ENCODE measurements at regions not wholly inside any gene's neighbourhood (a gene's known extent, or its start where the extent isn't known, plus 50 kb on each side); places are given as distances from the start of the nearest gene placed in this dataset.

- Mint-ChIP-seq H3K36me3 (no peaks in the 10 kb centered on the region), H3K4me1 (ENCODE audit: low read depth) (no peaks in the 10 kb centered on the region), H3K27ac (no peak overlapping the region), H3K4me3 (no peak overlapping the region), H3K27me3 (peaks cover 7% of the 10 kb centered on the region), H3K9me3 (ENCODE audit: low read depth) (peaks cover 3% of the 10 kb centered on the region)
Measured at GRCh38 chr6:139917951-139918630, 543.6 kb upstream of the CITED2 start.

- Mint-ChIP-seq H3K4me3 (no peak overlapping the region), H3K27me3 (peaks cover 8% of the 10 kb centered on the region), H3K4me1 (ENCODE audit: low read depth) (no peaks in the 10 kb centered on the region), H3K9me3 (ENCODE audit: low read depth) (peaks cover 3% of the 10 kb centered on the region), H3K27ac (no peak overlapping the region), H3K36me3 (no peaks in the 10 kb centered on the region)
Measured at GRCh38 chr6:139914910-139915309, 540.5 kb upstream of the CITED2 start.

- Mint-ChIP-seq H3K27me3 (peaks cover 4% of the 10 kb centered on the region), H3K4me3 (no peak overlapping the region), H3K27ac (no peak overlapping the region), H3K9me3 (ENCODE audit: low read depth) (peaks cover 3% of the 10 kb centered on the region), H3K36me3 (no peaks in the 10 kb centered on the region), H3K4me1 (ENCODE audit: low read depth) (no peaks in the 10 kb centered on the region)
Measured at GRCh38 chr6:139912735-139913400, 538.4 kb upstream of the CITED2 start.

DNA sequence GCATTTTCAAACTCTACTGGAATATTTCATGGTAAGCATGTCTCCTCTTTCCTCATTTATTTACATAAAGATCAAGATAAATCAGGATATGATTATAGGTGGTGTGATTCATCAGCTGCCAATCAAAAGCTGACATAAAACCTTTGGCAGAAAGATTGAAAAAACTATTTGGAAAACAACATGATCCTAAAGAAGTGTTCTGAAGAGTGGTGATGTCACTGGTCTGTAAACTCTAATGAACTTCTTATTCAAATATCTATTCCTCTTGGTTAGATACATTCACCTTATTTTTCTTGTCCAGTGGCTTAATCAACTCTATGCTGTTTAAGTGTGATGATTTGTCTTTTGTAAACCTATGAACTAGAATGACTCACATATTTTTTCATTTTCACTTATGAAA lies 535.5 kb upstream of the CITED2 start:
- Mint-ChIP-seq H3K4me3 (no peak overlapping the region), H3K36me3 (no peaks in the 10 kb centered on the region), H3K4me1 (ENCODE audit: low read depth) (no peaks in the 10 kb centered on the region), H3K27me3 (peaks cover 2% of the 10 kb centered on the region), H3K9me3 (ENCODE audit: low read depth) (peaks cover 3% of the 10 kb centered on the region), H3K27ac (no peak overlapping the region)

- H3K4me3 Mint-ChIP-seq: no peak overlapping the region
- no peaks in the 10 kb centered on the region for H3K36me3 Mint-ChIP-seq
- peaks cover 1% of the 10 kb centered on the region for H3K27me3 Mint-ChIP-seq
- no peak overlapping the region for H3K27ac Mint-ChIP-seq
- no peaks in the 10 kb centered on the region for H3K4me1 Mint-ChIP-seq (ENCODE audit: low read depth)
- no peaks in the 10 kb centered on the region for H3K9me3 Mint-ChIP-seq (ENCODE audit: low read depth)
Measured at GRCh38 chr6:139905404-139906052, 531.1 kb upstream of the CITED2 start.

GRCh38 chr6:139904568-139904967 lies 530.1 kb upstream of the CITED2 start:
- H3K9me3 Mint-ChIP-seq (ENCODE audit: low read depth): no peaks in the 10 kb centered on the region
- no peak overlapping the region for H3K4me3 Mint-ChIP-seq
- H3K27me3 Mint-ChIP-seq: peaks cover 1% of the 10 kb centered on the region
- no peaks in the 10 kb centered on the region for H3K36me3 Mint-ChIP-seq
- no peaks in the 10 kb centered on the region for H3K4me1 Mint-ChIP-seq (ENCODE audit: low read depth)
- H3K27ac Mint-ChIP-seq: no peak overlapping the region

DNA sequence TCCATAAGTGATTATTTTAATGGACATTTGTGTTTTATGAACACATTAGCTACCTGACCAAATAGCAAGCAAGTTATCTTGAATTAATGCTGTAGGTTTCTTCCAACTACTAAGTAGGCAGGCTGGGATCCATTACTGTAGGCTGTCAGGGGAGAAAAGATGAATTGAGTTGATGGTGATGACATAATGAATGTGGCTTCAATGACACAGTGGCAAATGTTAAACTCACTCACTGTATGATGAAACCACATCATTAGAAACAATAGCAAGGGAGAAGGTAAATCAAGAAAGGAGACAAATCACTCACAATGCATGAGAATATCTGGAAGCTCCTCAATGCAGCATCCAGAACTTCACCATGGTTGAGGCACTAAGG lies 529.7 kb upstream of the CITED2 start:
- no peak overlapping the region for H3K27ac Mint-ChIP-seq
- H3K4me1 Mint-ChIP-seq (ENCODE audit: low read depth): no peaks in the 10 kb centered on the region
- H3K4me3 Mint-ChIP-seq: no peak overlapping the region
- peaks cover 1% of the 10 kb centered on the region for H3K27me3 Mint-ChIP-seq
- no peaks in the 10 kb centered on the region for H3K36me3 Mint-ChIP-seq
- no peaks in the 10 kb centered on the region for H3K9me3 Mint-ChIP-seq (ENCODE audit: low read depth)

DNA sequence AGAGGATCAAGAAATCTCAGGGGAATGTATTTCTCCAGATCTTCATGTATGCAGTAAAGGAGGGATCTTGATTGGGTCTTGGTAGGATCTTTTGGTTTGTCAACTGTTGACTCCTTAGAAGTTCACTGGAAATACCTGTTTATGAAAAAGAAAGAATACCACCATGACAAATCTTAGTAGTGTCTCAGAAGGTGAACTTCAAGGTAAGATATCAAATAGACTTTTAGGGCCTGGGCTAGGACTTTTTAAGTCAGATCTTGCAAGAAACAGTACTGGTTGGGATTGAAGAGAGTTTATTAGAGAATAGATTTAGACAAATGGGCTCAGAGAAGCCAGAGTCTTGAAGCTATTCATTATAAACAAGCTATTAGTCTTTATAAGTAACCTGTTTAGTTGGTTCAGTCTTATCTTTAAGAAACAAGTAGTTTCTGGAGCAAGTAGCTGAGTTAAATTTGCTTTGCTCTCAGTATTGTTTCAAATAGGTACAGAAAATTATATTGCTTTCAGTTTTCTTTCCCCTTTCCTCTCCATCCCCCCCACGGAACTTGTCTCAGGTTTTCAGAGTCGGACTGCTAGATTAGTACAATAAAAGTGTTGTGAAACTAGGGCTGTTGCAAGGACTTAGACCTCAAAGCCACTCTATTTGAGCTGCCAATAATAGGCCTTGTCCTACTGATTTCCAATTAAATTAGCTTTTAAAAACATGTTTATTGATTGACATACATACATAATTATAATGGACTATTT lies 529.1 kb upstream of the CITED2 start:
- H3K36me3 Mint-ChIP-seq: no peaks in the 10 kb centered on the region
- no peaks in the 10 kb centered on the region for H3K9me3 Mint-ChIP-seq (ENCODE audit: low read depth)
- no peaks in the 10 kb centered on the region for H3K4me1 Mint-ChIP-seq (ENCODE audit: low read depth)
- H3K4me3 Mint-ChIP-seq: no peak overlapping the region
- H3K27me3 Mint-ChIP-seq: peaks cover 1% of the 10 kb centered on the region
- no peak overlapping the region for H3K27ac Mint-ChIP-seq

GRCh38 chr6:139895205-139895793 lies 520.9 kb upstream of the CITED2 start:
- Mint-ChIP-seq H3K9me3 (ENCODE audit: low read depth) (no peaks in the 10 kb centered on the region), H3K27ac (no peak overlapping the region), H3K4me1 (ENCODE audit: low read depth) (no peaks in the 10 kb centered on the region), H3K36me3 (no peaks in the 10 kb centered on the region), H3K27me3 (peaks cover 2% of the 10 kb centered on the region), H3K4me3 (no peak overlapping the region)

DNA sequence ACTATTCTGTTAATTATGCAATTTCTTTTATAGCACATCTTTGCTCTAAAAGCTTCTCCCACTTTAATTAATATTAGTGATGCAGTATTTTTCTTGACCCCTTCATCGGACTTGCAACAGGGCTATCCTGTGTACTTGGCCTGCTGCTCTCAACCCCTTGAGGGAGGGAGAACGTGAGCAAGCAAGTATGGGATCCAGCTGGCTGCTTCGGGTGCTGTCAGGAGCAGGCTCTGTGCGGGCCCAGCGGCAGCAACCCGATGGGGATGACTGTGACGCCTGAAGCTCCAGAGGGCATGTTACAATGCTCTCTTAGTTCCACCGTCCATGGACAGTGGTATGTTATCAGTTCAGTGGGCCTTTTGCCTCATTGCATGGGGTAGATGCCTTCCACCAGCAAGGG lies 519.8 kb upstream of the CITED2 start:
- Mint-ChIP-seq H3K27me3 (peaks cover 2% of the 10 kb centered on the region), H3K4me1 (ENCODE audit: low read depth) (no peaks in the 10 kb centered on the region), H3K9me3 (ENCODE audit: low read depth) (no peaks in the 10 kb centered on the region), H3K27ac (no peak overlapping the region), H3K36me3 (no peaks in the 10 kb centered on the region), H3K4me3 (no peak overlapping the region)

DNA sequence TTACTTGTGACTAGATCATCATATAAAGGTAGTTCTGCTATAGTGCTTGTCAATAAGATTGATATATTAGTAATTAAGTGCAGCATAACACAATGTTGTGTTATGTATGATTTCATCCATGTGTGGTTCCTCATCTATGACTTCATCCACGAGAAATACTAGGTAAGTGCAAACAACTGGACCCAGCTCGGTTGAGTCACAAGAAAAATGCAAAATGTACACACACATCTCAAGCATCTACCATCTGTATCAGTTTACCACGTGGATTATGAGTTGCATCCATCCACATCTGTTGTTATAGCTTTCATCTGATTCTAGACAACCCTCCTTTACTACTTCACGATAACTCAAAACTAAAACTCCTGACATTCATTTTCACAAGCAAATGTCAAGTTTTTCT lies 517.0 kb upstream of the CITED2 start:
- Mint-ChIP-seq H3K36me3 (no peaks in the 10 kb centered on the region), H3K27ac (no peak overlapping the region), H3K9me3 (ENCODE audit: low read depth) (no peaks in the 10 kb centered on the region), H3K4me1 (ENCODE audit: low read depth) (no peaks in the 10 kb centered on the region), H3K4me3 (no peak overlapping the region), H3K27me3 (peaks cover 2% of the 10 kb centered on the region)

DNA sequence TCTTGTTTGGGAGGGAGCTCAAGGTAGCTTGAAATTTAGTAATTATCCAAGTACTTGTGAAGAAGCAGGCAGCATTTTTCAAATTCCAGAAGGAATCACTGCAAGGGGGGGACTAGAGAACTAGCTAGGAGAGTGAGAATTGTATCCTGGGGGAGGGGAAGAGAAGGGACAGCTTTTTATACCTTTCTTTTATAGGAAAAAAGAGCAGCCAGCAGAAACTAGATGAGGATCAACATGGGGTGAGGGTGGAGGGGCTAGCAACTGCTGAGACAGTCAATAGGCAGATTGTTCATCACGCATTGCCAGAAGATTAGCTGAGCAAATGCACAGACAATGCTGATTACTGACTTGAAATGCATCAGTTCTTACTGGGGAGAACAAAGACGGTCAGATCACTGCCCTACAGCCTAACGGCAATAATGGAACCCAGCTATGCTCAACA lies 514.3 kb upstream of the CITED2 start:
- H3K9me3 Mint-ChIP-seq (ENCODE audit: low read depth): no peaks in the 10 kb centered on the region
- H3K27me3 Mint-ChIP-seq: peaks cover 2% of the 10 kb centered on the region
- H3K4me3 Mint-ChIP-seq: no peak overlapping the region
- no peaks in the 10 kb centered on the region for H3K36me3 Mint-ChIP-seq
- no peaks in the 10 kb centered on the region for H3K4me1 Mint-ChIP-seq (ENCODE audit: low read depth)
- H3K27ac Mint-ChIP-seq: no peak overlapping the region

DNA sequence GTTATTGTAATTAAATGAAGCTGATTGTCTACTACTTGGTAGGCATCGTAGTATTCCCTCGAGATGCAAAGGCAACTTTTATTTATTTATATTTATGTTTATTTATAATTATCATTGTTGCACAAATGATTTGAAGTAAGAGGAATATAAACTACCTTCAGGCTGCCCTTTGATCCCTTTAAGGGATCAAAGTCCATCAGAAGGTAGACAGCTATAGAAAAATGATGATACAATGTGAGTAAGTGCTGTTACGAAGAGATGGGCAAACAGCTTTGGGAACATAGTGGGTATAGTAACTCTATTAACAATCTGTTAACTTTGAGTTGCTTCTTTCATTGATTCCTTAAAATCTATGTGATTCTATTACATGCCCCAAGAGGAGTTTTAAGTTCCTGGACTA lies 512.8 kb upstream of the CITED2 start:
- no peaks in the 10 kb centered on the region for H3K9me3 Mint-ChIP-seq (ENCODE audit: low read depth)

DNA sequence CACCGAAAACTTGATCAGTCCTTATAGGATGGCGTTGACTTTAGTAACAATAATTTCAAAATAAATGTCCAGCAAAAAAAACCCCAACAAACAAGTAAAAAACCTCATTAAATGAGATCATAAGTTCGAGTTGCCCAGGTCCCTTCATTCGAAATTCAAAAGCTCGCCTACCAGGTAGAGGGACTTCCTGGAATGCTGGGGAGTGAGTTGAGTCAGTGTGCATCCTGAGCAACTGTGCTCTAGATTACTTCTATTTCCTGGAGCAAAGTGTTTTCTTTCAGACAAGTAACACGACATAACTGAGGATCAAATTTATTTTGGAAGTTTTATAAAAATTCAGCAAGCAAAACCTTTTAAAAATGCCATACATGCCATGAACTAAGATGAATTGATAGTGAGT lies 511.9 kb upstream of the CITED2 start:
- H3K27me3 Mint-ChIP-seq: no peaks in the 10 kb centered on the region
- H3K36me3 Mint-ChIP-seq: no peaks in the 10 kb centered on the region
- no peaks in the 10 kb centered on the region for H3K9me3 Mint-ChIP-seq (ENCODE audit: low read depth)
- H3K4me3 Mint-ChIP-seq: no peak overlapping the region
- no peak overlapping the region for H3K27ac Mint-ChIP-seq
- no peaks in the 10 kb centered on the region for H3K4me1 Mint-ChIP-seq (ENCODE audit: low read depth)

More for the DNA sequence above, 512.8 kb upstream of the CITED2 start:
- no peaks in the 10 kb centered on the region for H3K36me3 Mint-ChIP-seq
- H3K4me3 Mint-ChIP-seq: no peak overlapping the region
- H3K4me1 Mint-ChIP-seq (ENCODE audit: low read depth): no peaks in the 10 kb centered on the region
- no peak overlapping the region for H3K27ac Mint-ChIP-seq
- H3K27me3 Mint-ChIP-seq: peaks cover 2% of the 10 kb centered on the region

- Mint-ChIP-seq H3K4me1 (ENCODE audit: low read depth) (no peaks in the 10 kb centered on the region), H3K27ac (no peak overlapping the region), H3K4me3 (no peak overlapping the region), H3K36me3 (no peaks in the 10 kb centered on the region), H3K9me3 (ENCODE audit: low read depth) (no peaks in the 10 kb centered on the region), H3K27me3 (no peaks in the 10 kb centered on the region)
Measured at GRCh38 chr6:139885909-139886308, 511.5 kb upstream of the CITED2 start.
